ENCODE measurements at regions not wholly inside any gene's neighbourhood (a gene's known extent, or its start where the extent isn't known, plus 50 kb on each side); places are given as distances from the start of the nearest gene placed in this dataset.

DNA sequence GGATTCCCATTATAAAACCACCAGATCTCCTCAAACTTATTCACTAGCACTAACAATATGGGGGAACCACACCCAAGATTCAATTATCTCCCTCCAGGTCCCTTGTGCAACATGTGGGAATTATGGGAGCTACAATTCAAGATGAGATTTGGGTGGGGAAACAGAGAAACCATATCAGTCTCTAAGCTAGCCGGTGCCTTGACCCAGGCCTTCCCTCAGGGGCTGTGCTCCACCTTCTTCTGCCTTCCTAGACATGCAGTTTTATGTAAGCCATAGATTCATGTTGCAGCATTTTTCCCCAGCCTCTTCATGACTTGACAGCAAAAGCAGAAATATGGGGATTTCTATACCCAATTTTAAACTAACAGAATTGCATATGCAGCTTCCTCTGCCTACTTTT, 559.2 kb downstream of the TNS1 start:
- TF ChIP-seq, protein P1, sequence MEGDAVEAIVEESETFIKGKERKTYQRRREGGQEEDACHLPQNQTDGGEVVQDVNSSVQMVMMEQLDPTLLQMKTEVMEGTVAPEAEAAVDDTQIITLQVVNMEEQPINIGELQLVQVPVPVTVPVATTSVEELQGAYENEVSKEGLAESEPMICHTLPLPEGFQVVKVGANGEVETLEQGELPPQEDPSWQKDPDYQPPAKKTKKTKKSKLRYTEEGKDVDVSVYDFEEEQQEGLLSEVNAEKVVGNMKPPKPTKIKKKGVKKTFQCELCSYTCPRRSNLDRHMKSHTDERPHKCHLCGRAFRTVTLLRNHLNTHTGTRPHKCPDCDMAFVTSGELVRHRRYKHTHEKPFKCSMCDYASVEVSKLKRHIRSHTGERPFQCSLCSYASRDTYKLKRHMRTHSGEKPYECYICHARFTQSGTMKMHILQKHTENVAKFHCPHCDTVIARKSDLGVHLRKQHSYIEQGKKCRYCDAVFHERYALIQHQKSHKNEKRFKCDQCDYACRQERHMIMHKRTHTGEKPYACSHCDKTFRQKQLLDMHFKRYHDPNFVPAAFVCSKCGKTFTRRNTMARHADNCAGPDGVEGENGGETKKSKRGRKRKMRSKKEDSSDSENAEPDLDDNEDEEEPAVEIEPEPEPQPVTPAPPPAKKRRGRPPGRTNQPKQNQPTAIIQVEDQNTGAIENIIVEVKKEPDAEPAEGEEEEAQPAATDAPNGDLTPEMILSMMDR (conservative IDR thresholded peaks at IDR 0.05; ENCODE audit: low read depth, low read length) = no peak
- TF ChIP-seq EZH2 (IDR thresholded peaks at IDR 0.05; ENCODE audit: borderline replicate concordance, low read depth, low read length, poor library complexity, severe bottlenecking) = no peak
